NCI-H128 (cell line): ENCODE measurements at regions not wholly inside any gene's neighbourhood (a gene's known extent, or its start where the extent isn't known, plus 50 kb on each side); places are given as distances from the start of the nearest gene placed in this dataset.

Experiments used
- DNase-seq: peaks from one replicate; lab custom pipeline; 2025; ENCODE audit not compliant: unreplicated experiment; lab: John Stamatoyannopoulos, UW

DNA sequence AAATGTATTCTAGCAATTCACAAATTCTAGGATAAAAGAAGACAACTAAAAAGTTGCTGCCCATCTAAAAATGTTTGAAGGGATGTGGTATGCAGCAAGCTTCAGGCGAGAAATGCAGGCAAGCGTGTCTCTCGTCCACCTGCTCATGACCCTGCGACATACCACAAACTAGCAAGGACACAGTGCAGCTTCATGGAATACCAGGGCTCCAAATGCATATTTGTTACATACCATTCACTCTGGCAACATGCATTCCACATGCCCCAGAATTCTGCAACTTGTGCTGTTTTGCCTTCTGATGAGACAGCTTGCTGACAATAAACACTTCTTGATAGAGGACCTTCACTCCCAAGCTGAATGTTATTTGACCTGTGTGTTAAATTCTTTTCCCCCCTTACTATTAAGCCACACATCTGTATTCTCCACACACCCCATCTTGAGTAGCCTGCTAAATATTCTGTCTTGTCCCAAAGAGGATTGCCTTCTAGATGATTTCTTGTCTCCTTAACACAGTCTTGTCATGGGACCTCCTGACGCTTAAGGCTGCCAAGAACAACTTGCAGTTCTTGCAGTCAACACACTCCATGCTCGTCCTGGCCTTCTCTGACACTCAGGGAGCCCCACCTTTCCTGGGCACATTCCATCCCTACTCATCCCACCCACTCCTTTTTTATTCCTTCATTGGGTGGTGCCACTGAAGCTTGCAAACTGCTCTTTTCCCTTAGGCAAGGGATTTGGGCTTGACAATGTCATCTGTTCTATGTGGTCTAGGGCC is 340.5 kb downstream of the PIK3R1 start:
- DNase-seq = no peak

DNA sequence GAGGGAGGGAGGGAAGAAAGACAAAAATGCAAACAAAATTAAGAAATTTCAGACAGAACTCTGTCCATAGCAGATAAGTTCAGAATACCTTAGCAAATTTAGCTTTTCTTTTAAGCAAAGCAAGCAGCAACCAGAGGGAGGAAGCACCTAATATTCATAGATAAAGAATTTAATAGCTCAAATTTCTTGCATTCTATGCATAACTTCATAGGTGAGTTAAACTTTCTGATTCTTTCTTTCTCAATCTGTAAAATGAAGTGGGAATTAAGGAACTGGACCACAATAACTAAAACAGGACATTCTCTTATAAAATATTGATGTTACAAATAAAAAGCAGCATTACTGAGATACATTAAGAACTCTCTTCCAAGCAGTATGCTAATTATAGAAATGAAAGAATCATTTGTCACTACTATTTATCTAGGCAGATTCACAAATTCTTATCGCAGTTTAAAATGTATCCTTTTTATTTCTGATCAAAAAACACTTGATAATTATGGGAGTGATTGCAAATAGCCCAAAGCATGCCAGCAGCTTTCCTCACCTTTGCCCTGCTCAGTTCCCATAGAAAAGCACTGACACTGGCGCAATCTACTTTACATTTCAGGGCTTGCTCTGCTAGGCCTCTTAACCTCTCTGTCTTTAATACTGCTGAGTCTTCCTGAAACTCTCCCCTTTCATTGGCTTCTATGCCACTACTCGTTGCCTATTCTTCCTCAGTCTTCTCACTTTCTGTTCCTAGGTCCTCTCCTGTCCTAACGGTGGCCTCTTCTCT is 341.8 kb downstream of the PIK3R1 start:
- DNase-seq = no peak

DNA sequence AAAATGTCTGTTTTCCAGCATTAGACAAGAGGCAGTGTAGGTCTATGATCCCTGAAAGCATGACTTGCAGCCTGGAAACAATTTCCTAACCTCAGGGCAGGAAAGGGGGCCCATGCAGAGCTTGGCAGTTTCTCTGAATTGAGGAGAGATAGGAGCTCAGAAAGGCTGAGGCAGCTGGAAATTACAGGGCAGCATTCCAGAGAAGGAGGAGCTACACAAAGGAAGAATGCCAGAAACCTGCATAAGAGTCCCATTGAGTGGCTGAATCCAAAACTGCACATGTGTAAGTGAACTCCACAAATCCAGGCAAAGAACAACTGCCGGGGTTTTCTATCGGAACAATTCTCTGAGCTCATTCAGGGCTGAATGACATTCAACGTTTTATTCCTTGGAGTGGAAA is 346.8 kb downstream of the PIK3R1 start:
- DNase-seq = no peak

DNA sequence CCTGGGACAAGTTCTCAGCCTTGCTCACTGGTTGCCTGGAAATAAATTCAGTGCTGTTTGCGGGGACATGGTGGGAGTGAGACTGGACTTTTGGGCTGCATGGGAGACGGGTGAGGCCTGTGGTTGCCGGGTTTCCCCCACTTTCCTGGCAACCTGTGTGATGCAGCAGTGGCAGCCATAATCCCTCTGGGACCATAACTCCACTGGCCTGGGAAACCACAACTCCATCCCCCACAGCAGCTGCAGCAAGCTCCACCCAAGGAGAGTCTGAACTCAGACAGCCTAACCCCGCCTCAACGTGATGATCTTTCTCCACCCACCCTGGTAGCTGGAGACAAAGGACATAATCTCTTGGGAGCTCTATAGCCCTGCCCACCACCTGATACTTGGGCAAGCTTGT is 349.9 kb downstream of the PIK3R1 start:
- no peak for DNase-seq

DNA sequence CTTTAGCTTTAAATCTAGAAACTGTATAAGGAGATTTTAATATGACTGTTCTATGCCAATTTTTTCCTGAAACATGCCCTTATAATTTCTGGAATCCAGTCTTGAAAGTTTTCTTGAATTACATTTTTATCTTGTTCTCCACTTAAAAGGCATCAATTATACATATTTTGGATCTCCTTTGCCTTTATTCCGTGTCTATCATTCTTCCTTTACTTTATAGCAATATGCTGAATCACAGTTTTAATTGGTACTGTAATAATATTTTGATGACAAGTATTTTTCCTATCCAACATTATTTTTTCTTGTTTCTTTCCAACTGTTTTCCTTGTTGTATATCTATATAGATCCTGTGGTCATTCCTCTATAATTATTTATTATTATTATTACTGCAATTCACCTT is 361.2 kb downstream of the PIK3R1 start:
- no peak for DNase-seq

DNA sequence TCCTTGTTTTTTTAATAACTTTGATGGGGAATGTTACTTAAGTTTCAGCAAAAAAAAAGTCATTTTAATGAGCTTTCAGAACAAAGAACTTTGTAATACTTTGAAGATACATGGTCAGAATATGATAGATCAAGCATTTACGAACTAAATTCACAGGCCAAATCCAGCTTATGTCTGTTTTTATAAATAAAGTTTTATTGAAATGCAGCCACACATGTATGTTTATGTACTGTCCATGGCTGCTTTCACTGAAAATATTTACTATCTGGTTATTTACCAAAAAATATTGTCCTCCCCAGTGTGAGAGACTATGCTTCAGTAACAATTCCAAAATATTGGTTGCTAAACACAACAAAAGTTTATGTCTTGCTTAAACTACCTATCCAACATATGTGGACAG is 366.7 kb downstream of the PIK3R1 start:
- no peak for DNase-seq

DNA sequence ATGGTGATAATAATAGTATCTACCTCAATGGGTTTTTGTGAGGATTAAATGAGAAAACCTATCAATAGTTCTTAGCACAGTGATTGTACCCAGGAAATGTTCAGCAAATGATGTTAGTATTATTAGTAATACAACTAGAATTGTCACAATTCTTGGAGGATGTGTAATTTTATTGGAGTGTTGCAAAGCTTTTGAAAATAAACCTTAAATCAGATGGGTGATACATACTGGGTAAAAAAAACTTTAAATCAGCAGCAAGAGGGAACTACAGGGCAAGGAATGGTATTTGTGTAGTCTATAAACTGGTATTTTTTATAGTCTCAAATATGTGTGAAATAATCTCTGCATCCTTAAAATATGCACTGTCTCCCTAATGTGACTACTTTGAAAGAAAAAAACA is 371.6 kb downstream of the PIK3R1 start:
- DNase-seq = no peak

DNA sequence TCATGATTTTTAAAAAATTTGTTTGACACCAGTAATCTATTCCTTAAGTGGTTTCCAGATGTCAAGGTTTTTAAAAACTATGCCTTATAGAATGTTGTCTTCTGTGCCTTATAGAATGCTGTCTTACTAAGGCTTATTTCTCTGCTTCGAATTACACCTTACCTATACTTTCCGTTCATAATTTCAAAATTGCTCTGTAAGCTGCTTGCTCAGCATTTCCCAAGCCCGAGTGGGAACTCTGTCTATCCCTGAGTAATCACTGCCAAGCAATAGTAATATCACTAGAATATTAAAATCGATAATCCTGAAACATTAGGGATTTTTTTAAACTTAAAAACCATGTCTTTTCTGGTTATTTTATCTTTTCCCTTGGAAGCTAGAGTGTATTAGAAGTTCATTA is 376.3 kb downstream of the PIK3R1 start:
- DNase-seq = no peak

DNA sequence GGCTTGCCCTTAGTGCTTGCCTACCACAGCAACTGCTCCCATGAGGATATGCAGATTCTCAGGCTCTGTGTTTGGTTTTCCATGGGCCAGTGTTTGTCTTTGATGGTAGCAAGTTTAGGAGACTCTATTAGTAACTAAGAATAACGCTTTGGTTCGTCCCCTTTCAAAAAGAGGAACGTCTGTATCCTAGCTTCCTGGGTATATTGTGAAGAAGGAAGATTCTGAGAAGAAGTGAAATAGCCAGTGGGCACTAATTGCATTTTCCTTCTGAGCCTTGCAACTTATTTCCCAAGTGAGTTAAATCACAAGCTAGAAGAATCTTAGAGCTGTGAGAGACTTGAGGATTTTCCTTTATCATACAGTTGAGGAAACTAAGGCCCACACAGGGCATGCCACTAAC is 376.8 kb downstream of the PIK3R1 start:
- no peak for DNase-seq

DNA sequence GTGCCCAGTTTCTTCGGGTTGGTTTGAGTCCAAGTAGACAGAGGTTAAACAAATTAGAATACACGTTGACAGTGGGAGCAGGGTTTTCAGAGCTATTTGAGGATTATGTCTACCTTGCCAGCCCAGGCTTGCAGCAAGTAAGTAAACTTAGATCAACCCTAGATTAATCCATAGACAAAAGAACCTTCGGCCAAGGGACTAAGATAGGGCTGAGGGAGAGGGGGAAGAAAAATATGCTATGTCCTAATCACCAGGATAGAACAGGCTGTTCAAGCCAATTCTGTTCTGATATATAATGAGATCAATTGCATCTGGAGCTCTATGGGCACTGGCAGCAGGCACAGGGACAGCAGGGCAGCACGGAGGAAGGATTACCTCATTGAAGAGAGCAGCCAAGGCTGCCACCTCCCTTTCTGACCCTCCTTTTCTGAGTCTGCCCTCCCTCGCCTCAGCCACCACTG is 377.7 kb downstream of the PIK3R1 start:
- DNase-seq = no peak

DNA sequence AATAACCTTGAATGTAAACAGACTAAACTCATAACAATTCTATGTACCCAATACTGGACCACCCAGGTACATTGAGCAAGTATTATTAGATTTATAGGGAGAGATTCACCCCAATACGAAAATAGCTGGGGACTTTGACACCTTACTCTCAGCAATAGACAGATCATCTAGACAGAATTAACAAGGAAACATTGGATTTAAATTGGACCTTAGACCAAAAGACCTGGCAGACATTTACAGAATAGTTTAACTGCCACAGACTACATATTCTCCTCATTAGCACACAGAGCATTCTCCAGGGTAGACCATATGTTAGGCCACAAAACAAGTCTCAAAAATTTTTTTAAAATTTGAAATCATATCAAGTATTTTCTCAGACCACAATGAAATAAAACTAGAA is 397.4 kb downstream of the PIK3R1 start:
- no peak for DNase-seq

DNA sequence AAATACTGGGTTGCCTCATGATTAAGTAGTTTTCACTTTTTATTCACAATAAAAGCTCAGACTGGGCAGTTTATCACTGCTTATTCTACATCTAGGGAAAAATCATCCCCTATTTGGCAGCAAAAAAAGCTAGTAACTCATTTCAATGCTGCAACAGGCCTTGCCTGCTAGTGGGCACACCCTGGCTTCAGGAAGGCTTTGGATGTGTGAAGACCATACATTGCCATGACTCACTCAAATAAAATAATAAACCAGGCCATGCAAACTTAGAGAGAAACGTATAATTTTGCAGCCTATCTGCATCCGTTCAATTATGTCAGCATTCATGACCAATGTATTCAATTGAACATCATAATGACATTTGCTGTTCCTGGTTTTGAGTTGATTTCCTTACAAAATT is 402.9 kb downstream of the PIK3R1 start:
- DNase-seq = no peak

DNA sequence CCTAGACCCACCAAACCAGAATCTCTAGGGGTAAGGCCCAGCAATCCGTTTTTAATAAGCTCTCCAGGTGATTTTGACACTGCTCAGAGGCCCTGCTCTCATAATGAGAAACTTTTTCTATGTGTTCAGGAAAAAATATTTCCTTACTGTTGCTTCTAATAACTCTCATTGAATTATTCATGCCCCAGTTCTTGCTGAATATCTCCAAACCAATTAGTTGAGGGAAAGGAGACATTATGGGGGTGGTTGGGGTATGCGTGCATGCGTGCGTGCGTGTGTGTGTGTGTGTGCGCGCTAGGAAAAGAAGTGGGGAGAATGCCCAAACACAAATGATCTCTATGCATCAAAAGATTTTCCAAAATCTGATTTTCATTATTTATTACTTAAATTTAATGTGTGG is 411.4 kb downstream of the PIK3R1 start:
- DNase-seq = no peak

DNA sequence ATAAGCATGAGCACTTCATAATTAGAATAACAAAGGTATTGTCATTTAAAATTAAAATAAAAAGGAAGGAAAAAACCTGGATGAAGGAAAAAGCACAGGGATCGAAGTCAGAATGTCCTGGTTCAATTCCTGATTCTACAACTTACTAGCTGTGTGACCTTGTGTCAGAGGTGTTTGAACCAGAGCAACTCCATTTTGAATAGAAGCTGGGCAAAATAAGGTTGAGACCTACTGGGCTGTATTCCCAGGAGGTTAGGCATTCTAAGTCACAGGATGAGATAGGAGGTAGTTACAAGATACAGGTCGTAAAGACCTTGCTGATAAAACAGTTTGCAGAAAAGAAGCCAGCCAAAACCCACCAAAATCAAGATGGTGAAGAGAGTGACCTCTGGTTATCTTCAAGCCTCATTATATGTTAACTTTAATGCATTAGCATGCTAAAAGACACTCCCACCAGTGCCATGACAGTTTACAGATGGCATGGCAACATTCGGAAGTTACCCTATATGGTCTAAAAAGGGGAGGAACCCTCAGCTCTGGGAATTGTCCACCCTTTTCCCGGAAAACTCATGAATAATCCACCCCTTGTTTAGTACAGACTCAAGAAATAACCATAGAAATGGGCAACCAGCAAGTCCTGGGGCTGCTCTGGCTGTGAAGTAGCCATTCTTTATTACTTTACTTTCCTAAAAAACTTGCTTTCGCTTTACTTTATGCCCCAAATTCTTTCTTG is 412.7 kb downstream of the PIK3R1 start:
- no peak for DNase-seq

DNA sequence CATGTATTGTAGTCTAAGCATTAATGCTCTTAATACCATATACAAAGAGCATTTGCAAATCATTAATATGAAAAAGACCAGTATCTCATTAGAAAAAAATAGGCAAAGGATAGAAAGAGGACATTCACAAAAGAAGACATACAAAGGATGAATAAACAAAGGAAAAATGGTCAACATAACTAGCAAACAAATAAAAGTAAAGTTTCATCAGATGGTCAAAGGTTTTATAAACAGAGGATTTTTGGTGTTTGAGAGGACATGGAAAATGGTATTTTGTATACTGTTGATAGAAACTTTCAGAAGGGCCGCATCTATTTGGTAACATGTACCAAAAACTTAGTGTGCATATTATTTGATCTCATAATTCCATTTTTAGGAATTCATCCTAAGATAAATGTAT is 414.8 kb downstream of the PIK3R1 start:
- no peak for DNase-seq

DNA sequence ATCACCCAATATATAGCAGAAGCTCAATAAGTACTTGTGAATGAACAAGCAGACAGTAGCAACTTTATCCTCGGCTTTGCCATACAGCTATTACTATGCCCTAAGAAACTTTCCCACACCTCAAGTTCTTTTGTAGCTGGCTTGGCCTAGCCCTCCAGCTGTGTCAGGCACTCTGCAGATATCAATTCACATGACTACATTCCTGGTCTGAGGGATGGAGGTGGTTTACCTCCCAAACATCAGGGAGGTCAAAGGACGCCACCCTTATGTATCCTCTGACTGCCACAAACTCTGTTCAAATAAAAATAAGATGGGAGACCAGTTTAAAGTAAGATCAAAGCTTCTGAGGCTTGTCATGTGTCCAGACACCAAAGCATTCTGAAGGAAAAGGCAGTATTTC is 416.3 kb downstream of the PIK3R1 start:
- no peak for DNase-seq

DNA sequence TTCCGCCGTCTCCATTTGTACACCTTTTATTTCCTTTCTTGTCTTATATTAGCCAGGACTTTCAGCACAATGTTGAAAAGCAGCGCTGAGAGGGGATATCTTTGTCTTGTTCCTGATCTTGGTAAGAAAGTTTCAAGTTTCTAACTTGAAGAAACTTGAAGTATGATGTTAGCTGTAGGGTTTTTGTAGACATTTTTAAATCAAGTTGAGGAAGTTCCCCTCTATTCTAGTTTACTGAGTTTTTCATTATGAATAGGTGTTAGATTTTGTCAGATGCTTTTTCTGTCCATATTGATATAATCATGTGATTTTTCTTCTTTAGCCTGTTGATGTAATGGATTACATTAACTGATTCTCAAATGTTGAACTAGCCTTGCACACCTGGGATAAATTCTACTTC is 425.7 kb downstream of the PIK3R1 start:
- no peak for DNase-seq

DNA sequence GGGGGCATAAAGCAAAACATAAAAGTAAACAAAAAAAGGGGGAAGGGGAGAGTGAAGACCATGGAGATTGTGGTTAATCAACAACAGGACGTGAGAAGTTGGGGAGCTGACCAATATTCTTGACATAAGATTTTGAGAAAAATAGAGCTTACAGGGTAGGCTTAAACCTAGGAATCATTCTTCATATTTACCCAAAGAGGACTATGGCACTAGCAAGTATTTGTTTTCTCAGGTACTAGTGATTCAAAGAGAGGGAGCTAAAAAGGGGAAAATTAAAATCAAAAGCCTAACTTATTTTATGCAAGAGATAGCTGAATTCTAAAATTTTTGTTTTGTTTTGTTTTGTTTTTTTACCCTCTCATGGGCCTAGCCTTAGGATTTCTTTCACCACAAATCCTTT is 427.5 kb downstream of the PIK3R1 start:
- no peak for DNase-seq

DNA sequence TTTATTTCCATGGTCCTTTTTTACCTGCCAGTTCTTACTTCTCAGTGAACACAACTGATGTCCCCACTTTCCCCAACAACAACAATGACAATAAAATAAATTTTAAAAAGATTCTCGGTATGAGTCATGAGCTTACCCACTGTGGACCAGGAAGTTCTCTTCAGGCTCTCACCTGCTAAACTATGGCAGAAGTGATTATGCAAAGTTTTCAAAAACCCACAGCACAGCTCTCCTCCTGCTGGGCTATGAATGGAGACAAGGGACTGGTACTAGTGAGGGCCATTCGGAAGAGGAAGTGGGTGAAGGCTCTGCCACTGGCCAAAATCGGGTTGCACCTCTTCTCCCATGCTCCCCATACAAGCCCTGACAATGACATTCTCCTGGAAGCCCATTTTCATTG is 429.4 kb downstream of the PIK3R1 start:
- no peak for DNase-seq

DNA sequence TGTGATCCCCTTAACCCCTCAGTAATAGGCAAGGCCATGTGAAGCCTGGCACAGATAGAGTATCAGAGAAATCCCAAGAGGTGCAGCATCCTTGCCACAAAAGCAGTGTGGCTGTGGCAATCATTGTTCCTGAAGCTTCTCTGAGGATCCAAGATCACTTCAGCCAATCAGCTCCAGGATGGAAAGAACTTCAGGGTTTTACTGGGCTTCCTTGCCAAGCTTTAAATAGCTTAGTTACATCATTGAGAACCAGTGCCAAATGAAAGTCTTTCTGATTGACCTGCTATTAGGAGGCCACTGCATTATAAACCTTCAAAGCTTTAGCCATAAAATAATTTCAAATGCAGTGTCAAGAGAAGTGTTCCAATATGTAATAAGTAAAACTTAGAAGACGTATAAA is 430.6 kb downstream of the PIK3R1 start:
- no peak for DNase-seq

DNA sequence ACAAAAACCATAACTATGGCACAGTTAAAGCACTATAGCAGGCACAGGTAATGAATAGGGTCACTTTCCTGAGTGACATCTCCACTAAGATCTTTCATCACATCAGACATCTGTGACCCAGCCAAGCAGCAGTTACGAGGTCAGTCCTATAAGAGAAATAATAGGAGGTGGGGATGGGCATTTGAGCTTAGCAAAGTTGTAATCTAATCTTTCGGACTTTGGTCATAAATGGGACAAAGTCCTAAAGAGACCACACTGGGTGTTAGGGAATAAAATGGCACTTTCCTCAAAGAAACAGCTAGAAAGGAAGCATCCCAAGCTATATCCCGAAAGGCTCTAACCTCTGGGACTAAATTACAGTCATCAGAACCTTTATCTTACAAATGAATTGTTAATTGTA is 432.2 kb downstream of the PIK3R1 start:
- DNase-seq = no peak
